ENCODE measurements at regions not wholly inside any gene's neighbourhood (a gene's known extent, or its start where the extent isn't known, plus 50 kb on each side); places are given as distances from the start of the nearest gene placed in this dataset.

DNA sequence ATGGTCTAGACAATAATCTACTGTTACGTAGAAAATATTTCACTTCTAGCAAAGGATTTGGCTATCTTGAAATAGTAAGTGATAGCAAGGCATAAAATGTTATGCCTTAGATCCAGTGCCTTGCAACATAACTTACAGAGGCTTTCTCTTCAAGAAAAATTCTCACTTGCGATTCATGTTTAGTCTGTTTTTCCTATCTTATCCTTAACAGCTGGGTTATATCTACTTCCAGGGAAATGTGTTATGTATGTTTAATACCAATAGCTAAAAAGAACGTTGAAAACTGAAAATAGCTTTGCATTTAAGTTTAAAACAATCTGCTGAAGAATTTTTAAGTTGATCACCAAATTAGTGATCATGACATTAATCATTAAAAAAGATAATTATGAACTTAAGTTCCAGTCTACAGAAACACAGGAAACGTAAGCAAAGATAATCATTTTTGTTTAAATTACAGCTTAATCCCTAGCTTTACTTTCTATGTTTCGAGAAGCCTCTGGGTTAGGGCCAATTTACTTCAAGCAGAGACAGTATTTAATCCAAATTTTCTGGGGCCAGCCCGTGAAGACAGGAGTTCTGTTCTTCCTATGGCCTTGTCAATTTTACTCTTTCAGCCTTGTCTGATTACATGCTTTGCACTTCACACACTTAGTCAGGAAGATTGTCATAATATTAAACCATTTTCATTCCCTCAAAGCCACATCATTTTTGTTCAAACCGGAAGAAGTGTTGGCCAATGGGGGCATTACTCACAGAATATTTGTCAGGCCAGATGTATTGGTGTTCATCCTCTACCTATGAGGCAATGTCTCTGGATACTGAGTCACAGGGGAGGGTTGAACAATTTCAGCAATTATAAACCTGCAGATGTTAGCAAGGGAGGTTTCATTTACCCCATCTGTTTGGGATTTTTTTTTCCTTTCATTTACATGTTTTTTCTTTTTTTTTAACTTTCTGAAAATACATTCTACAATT, 1132.9 kb upstream of the ZEB2 start:
- FAIRE-seq = no peak
- no peak for DNase-seq (ENCODE audit: low spot score in 2 of 2)

DNA sequence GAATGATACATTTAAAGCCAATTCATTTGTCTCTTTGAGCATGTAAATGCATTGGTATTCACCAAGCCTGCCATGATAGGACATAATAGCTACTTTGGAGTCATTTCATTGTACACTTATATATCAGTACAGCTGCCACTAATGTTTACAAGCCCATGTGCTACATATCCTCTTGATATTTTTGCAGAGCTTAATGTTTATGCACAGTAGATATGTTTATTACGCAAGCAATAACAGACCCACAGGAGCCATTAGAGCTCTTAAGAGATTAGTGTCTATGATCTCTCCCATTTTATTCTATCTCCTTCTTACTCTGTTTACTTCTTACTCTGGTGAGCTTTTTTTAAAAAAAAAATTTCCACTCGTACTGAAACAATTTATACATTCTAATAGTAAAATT, 1132.1 kb upstream of the ZEB2 start:
- DNase-seq (ENCODE audit: low spot score in 2 of 2) (no peak), FAIRE-seq (no peak)

DNA sequence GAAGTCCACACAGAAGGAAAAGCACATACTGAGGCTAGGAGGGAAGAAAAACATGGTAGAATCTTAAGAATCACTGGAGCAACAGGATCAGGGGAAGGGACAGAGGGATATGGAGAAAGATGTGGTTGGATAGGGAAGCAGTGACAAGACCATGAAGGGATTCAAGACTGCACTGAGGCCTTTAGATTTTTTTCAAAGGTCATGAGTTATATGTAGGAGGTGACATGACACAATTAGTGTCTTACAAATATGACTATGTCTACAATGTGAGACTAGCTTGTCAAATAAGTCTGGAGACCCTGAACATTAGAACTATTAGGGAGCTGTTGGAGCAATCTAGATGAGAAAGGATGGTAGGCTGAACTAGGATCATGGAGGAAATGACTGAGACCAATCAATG, 1130.3 kb upstream of the ZEB2 start:
- DNase-seq (ENCODE audit: low spot score in 2 of 2) (no peak), FAIRE-seq (no peak)

DNA sequence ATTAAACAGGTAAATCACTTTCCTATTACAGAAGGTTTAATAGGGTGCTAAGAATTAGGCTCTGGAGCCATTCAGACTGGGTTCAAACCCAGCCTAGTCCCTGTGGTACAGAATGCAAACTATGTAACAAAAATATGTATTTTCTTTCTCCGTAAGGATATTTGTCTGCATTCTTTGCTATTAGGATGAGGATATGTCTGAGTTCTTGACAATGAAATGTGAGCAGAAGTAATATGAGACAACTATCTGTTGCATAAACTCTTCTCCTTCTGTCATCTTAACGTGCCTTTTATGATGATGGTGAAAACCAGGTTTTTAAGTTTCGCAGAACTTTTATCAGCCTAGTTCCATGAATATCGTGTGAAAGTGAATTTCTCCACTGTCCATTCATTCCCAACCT, 1129.1 kb upstream of the ZEB2 start:
- no peak for FAIRE-seq
- no peak for DNase-seq (ENCODE audit: low spot score in 2 of 2)

DNA sequence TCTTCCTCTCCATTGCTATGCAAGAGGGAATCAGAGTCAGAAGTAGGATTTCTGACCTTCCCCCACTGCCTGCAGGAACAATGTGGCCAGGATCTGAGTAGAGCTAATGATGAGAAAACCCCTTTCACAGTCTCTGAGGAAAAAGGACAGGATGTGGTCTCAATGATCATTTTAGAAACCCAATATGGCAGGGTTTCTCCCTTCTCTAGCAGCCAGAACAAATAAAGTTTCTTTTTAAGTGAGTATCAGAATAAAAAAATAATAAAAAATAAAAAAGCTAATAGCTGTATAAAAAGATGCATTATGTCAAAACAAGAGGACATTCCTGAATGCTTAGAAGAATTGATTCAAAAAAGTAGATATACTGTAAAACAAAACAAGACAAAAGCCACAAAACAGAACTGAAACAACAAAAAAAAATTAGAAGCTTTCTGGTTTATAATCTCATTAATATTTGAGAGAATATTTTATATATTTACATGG, 1124.9 kb upstream of the ZEB2 start:
- FAIRE-seq (peak; percentile 21), DNase-seq (ENCODE audit: low spot score in 2 of 2) (no peak)

DNA sequence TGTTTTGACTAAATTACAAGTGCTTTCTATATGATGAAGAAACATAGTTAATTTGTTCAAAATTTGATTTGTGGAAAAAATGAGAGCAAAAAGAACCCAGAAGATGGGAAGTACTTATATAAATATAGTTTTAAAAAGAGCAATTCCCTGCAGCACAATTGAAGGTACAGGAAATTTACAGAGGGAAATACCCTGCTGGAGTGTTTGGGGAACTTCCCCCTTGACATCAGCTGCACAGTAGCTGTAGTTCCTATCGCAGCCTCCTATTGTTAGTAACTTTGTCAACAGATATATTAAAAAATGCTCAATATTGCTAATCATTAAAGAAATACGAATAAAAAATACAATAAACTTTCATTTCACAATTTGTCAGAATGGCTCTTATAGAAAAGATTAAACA, 1118.8 kb upstream of the ZEB2 start:
- FAIRE-seq (no peak), DNase-seq (ENCODE audit: low spot score in 2 of 2) (no peak)

DNA sequence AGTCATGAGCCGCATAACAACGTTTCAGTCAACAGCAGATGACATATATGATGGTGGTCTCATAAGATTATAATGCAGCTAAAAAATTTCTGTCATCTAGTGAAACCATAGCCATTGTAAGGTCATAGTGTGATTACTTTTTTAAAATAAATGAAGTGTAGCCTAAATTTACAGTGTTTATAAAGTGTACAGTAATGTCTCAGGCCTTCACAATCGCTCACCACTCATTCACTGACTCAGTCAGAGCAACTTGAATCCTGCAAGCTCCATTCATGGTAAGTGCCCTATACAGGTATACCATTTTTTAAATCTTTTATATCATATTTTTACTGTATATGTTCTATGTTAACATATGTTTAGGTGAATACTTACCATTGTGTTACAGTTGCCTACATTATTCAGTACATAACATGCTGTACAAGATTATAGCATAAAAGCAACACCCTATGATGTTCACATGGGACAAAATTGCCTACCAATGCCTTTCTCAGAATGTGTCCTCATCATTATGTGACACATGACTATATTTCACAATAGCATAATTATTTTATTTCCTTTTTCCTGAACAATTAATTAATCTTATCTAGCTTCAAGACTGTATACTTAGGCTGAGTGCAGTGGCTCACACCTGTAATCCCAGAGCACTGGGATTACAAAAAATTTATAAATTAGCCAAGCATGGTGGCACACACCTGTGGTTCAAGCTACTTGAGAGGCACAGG, 1115.9 kb upstream of the ZEB2 start:
- no peak for FAIRE-seq

DNA sequence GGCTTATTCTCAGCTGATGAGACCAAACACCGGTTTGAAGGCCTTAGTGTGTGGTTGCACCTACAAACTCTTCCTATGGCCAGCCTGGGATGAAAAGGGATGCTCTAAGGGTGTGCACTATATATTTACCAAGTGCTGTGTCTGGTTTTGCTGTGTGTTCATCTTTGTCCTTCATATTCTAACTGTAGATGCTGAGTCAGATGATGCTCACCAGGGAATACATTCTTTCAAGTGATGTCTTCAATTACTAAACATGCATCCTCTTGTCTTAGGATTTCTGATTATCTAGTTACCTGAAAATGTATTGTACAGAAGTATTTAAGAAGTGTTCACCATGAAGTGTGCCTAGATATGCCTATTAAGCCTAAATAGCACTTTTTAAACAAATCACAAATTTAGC, 1111.6 kb upstream of the ZEB2 start:
- no peak for DNase-seq (ENCODE audit: low spot score in 2 of 2)
- FAIRE-seq = no peak

More for the DNA sequence above, 1115.9 kb upstream of the ZEB2 start:
- no peak for DNase-seq (ENCODE audit: low spot score in 2 of 2)

DNA sequence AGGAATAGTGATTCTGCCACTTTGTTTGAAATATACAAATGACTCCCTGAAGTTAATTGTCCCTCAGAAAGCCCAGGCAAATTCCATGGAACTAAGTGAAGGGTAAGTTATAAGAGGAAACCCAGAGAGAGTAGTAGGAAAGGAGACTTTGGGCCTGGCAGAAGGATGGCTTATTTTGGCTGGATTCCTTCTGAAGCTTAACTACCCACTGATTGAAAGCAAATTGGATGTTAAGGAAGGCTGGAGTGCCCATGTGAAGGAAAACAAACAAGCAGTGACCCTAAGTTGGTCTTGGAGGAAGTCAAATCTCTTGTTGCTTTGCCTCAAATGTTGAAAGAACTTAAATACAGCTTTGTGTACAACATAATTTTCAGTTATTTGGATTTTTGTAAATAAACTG, 1106.4 kb upstream of the ZEB2 start:
- DNase-seq (ENCODE audit: low spot score in 2 of 2) = no peak
- no peak for FAIRE-seq

DNA sequence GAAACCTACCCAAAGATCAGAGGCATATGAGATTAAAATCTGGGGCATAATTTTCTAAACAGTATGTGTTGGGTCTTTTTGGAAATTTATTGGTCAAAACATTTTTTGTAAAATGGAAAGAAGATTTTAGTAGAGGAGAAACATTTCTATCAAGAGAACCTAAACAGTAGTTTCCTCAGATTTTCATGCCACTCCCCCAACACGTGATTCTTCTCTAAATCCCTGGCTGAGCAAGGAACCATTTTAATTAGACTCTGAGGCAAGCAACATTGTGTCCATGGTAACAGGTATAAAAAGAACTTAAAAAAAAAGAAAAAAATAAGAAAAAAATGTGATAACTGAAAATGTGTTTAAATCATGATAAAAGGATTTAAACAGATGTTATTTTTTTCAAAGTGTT, 1105.2 kb upstream of the ZEB2 start:
- peak; percentile 15 for FAIRE-seq

DNA sequence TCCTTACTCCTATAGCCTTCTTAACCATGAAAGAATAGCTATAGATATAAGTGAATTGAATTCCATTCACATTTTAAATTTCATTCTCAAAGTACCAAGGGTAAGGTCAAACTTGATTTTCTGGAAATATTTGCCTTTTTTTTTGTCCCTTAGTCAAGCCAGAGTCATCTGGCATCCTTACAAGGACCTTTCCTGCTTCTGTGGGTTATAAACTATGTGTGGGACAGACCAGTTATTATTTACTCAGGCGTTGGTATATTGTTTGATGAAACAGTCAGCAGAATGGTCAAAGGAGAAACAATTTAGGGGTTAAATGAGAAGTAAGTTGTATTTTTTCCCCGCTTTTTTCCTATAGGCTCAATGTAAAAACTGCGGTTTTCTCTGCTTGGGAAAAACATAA, 1103.2 kb upstream of the ZEB2 start:
- no peak for FAIRE-seq
- DNase-seq (ENCODE audit: low spot score in 2 of 2) = no peak

More for the DNA sequence above, 1105.2 kb upstream of the ZEB2 start:
- DNase-seq (ENCODE audit: low spot score in 2 of 2) = peak in 1 of 2 donors; percentile 1

DNA sequence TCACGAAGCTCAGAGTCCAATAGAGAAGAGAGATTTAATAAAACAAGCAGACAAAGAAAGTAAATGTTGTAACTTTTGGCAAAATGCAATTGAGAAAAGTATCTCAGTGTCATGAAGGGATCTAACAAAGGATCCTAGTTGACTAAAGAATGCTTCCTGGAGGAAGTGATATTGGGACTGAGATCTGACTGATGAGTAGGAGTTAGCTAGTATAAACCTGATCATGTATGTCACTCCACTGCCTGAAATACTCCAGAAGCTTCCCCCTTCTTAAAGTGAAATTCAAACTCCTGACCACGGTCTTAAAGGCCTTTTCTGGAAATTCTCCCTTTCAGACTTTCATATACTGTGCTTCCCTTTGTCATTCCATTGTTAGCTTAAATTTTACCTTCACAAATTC, 1102.4 kb upstream of the ZEB2 start:
- no peak for FAIRE-seq
- DNase-seq (ENCODE audit: low spot score in 2 of 2) = no peak

DNA sequence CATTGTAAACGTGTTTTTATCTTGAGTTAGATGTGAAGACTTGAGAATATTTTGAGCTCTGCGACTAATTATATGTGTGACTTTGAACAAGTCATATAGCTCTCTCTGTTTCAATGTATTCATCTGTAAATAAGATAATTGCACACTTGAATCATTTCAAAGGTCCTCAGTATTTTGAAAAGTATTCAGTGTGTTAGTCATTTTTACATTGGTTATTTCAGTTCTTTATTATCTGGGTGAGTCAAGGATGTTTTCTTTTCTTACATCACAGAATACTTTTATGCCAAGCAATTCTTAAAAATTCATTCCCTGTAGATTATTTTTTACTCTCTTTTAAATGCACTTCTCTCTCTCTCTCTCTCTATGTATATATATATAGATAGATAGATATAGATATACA, 1098.0 kb upstream of the ZEB2 start:
- DNase-seq (ENCODE audit: low spot score in 2 of 2) = no peak

DNA sequence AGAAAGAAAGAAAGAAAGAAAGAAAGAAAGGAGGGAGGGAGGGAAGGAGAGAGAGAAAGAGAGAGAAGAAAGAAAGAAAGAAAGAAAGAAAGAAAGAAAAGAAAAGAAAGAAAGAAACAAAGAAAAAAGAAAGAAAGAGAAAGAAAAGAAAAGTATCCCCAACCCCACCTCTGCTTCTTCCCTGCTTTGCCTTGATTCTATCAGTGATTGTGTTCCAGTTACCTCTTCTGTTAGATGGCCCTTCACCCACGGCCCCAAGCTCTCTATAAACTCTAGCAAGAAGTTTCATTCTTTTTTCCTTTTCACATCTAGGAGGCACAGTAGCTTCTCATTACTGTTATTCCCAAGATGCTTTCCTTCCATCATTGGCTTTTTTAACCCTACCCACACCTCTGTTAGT, 1097.5 kb upstream of the ZEB2 start:
- no peak for DNase-seq (ENCODE audit: low spot score in 2 of 2)
- FAIRE-seq = no peak

More for the DNA sequence above, 1098.0 kb upstream of the ZEB2 start:
- FAIRE-seq = no peak

DNA sequence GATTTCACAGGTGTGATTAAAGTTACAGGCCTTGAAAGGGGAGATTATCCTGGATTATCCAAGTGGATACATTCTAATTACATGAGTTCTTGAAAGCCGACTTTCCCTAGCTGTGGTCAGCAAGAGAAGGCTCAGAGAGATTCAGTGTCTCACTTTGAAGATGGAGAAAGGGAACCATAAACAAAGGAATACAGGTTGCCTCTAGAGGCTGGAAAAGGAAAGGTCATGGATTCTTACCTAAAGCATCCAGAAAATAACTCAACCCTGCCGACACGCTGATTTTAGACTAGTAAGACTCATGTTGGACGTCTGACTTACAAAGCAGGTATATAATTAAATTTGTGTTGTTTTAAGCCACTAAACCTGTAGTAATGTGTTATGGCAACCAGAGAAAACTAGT, 1095.7 kb upstream of the ZEB2 start:
- FAIRE-seq (no peak), DNase-seq (ENCODE audit: low spot score in 2 of 2) (no peak)

DNA sequence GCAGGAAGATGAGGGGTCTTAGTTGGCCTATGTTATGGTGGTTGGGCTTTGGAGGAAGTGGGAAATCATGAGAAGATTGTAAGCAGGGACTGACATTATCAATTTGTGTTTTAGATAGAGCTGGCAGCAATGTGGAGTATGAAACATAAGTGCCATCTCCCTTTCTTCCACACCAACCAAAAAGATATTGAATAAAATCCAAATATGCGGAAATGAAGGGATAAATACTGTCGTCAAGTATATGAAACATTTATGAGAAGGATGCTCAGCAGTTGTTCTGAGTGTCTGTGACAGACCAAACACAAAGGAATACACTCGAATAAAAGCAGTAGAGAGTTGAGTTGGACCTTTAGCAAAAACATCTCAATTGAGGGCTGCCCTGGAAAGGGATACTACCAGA, 1090.0 kb upstream of the ZEB2 start:
- FAIRE-seq = no peak
- DNase-seq (ENCODE audit: low spot score in 2 of 2) = no peak

DNA sequence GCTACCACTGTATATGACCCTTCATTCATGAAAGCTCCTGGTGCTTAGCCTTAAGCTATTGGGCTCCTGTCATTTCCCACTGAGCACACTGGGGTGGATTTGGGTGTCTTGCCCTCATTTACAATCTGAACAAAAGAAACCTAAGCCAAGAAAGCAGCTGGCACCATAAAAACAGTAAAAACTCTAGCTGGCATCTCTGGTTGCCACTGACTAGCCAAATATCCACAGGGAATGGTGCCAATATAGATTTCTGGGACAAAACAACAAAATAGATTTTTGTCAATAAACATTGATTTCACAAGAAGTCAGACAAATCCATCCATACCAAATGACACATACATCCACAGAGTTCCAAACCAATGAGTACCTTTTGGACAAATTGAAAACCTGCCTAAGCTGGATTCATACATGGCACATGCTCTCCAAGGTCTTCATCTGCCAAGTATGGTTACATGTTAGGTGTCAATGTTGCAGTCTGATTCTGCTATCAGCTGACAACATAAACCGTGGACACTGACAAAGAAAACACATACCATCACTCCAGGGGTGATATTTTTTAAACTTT, 1081.5 kb upstream of the ZEB2 start:
- FAIRE-seq (no peak), DNase-seq (ENCODE audit: low spot score in 2 of 2) (no peak)

DNA sequence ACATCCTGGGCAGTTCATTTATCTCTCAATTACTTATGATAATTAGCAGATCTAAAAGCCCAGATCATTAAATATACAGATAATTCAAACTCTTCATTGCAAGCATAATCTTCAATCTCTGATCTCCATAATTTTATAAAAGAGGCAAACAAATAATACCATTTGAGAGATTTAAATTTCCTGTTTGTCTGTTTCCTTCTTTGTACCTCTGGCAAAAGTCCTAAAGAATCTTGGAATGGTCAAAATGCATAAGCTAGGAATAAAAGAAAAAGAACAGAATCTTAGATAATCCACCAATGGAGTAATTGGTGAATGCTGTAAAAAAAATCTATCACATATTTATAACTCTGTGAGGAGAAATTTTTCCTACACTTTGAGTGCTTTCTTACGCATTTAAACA, 1080.9 kb upstream of the ZEB2 start:
- DNase-seq (ENCODE audit: low spot score in 2 of 2) = no peak
- no peak for FAIRE-seq

DNA sequence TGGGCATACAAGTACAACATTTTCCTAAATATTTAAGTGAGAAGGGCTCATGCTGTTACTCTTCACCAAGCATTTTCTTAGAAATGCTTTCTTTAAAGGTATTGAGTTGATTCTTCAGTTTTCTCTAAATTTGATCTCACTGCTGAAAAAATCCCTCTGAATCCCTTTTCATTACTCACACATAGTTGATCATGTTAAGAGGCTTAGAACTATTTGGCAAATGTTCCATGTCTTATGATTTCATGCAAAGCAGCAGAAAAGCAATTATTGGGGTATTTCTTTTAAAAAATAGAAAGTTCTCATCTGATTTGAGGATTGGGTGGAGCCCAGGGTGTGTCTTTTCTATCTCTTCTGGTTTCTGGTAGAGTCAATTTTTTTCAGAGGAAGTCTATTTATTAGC, 1079.8 kb upstream of the ZEB2 start:
- no peak for DNase-seq (ENCODE audit: low spot score in 2 of 2)
- no peak for FAIRE-seq

DNA sequence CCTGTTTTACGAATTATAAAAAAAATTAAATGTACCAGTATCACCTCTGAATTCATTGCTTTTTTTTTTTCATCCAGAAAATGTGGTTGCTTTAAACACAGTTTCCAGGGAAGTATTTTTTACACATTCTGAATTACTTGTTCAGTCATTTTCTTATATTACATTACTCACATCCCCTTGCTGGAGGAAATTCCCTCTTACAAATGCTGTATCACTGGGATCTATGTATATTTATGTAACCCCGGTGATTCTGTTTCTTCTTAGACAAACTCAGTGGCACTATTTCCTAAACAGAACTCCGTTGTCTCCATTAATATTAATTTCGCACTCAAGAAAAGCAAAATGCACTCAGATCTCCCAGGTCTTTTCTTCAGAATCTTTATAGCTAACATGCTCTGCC, 1078.5 kb upstream of the ZEB2 start:
- DNase-seq (ENCODE audit: low spot score in 2 of 2) = no peak
- FAIRE-seq = no peak

DNA sequence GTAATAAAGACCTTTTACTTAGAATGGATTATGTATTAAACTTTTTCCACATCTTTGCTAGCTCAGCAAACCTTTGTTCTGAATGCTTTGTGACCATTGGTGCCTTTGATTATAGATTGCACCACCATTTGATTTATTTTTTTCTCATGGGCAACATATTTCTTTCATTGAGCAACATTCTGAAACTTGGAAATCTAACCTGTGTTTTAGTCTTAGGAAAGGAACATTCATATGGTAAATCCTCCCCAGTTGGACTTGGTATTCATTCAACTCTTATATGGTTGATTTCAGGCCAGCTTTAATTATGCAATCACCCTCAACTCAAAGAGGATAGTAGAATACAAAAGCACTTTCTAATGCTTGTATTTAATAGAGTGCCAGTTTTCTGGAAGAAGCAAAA, 1077.9 kb upstream of the ZEB2 start:
- FAIRE-seq (no peak), DNase-seq (ENCODE audit: low spot score in 2 of 2) (no peak)
